H9 (cell line): ENCODE measurements at regions not wholly inside any gene's neighbourhood (a gene's known extent, or its start where the extent isn't known, plus 50 kb on each side); places are given as distances from the start of the nearest gene placed in this dataset.

Experiments used
- DNase-seq: peaks from one replicate; pipeline ENCODE4 v3.0.0-alpha.2; 2017
- H2AFZ ChIP-seq: one replicate; pipeline ENCODE4 v1.6.1; 2013; ENCODE audit warnings: mild to moderate bottlenecking, low read length, control low read depth, moderate library complexity
- H2AK5ac ChIP-seq: 2 replicates; pipeline ENCODE4 v1.6.1; 2013; ENCODE audit warnings: low read length, control low read depth, mixed read lengths; ENCODE audit not compliant: insufficient read length
- H2BK120ac ChIP-seq: one replicate; pipeline ENCODE4 v1.6.1; 2013; ENCODE audit warnings: low read depth, mild to moderate bottlenecking, low read length, control low read depth, inconsistent platforms; ENCODE audit not compliant: poor library complexity, severe bottlenecking
- H2BK12ac ChIP-seq: 2 replicates; pipeline ENCODE4 v1.6.1; 2013; ENCODE audit warnings: low read length, control low read depth, mixed read lengths, low read depth; ENCODE audit not compliant: insufficient read length
- H2BK15ac ChIP-seq: 2 replicates; pipeline ENCODE4 v1.6.1; 2013; ENCODE audit warnings: low read depth, low read length, control low read depth
- H2BK20ac ChIP-seq: one replicate; pipeline ENCODE4 v1.6.1; 2013; ENCODE audit warnings: low read depth, mild to moderate bottlenecking, low read length, control low read depth, inconsistent platforms; ENCODE audit not compliant: poor library complexity, severe bottlenecking
- H2BK5ac ChIP-seq: 2 replicates; pipeline ENCODE4 v1.6.1; 2013; ENCODE audit warnings: low read length, control low read depth, mixed read lengths; ENCODE audit not compliant: insufficient read length
- H3K14ac ChIP-seq: 2 replicates; pipeline ENCODE4 v1.6.1; 2013; ENCODE audit warnings: low read length, control low read depth; ENCODE audit not compliant: insufficient read depth
- H3K18ac ChIP-seq: 2 replicates; pipeline ENCODE4 v1.6.1; 2013; ENCODE audit warnings: low read depth, mild to moderate bottlenecking, mixed read lengths, low read length, control low read depth; ENCODE audit not compliant: insufficient read length
- H3K23ac ChIP-seq: 2 replicates; pipeline ENCODE4 v1.6.1; 2013; ENCODE audit warnings: low read length, control low read depth, mixed read lengths, low read depth; ENCODE audit not compliant: insufficient read length
- H3K23me2 ChIP-seq: 2 replicates; pipeline ENCODE4 v1.6.1; 2013; ENCODE audit warnings: low read depth, mild to moderate bottlenecking, mixed read lengths, low read length, control low read depth; ENCODE audit not compliant: insufficient read length, poor library complexity, severe bottlenecking
- H3K27ac ChIP-seq: 2 replicates; pipeline ENCODE4 v1.5.1; 2013; ENCODE audit warnings: low read length, control low read depth, mixed read lengths, low read depth; ENCODE audit not compliant: insufficient read length
- H3K27me3 ChIP-seq: 2 replicates; pipeline ENCODE4 v1.6.1; 2013; ENCODE audit warnings: low read length, control low read depth, inconsistent platforms; ENCODE audit not compliant: insufficient read depth
- H3K4ac ChIP-seq: 2 replicates; pipeline ENCODE4 v1.6.1; 2013; ENCODE audit warnings: low read depth, mild to moderate bottlenecking, control low read depth, inconsistent platforms, low read length, moderate library complexity
- H3K4me1 ChIP-seq: 2 replicates; pipeline ENCODE4 v1.6.1; 2013; ENCODE audit warnings: low read length, control low read depth, inconsistent platforms; ENCODE audit not compliant: insufficient read depth
- H3K4me2 ChIP-seq: 2 replicates; pipeline ENCODE4 v1.6.1; 2013; ENCODE audit warnings: low read length, control low read depth, mixed read lengths; ENCODE audit not compliant: insufficient read length, insufficient read depth
- H3K56ac ChIP-seq: 2 replicates; pipeline ENCODE4 v1.6.1; 2013; ENCODE audit warnings: low read depth, mild to moderate bottlenecking, mixed read lengths, low read length, control low read depth; ENCODE audit not compliant: insufficient read length
- H3K79me1 ChIP-seq: 2 replicates; pipeline ENCODE4 v1.6.1; 2013; ENCODE audit warnings: low read depth, mild to moderate bottlenecking, moderate library complexity, low read length, control low read depth, inconsistent platforms; ENCODE audit not compliant: insufficient read depth, poor library complexity, severe bottlenecking
- H3K79me2 ChIP-seq: 2 replicates; pipeline ENCODE4 v1.6.1; 2013; ENCODE audit warnings: low read length, control low read depth, inconsistent platforms; ENCODE audit not compliant: insufficient read depth
- H3K9ac ChIP-seq: 2 replicates; pipeline ENCODE4 v1.6.1; 2013; ENCODE audit warnings: low read length, control low read depth, mixed read lengths; ENCODE audit not compliant: insufficient read length; ENCODE audit errors: extremely low read depth
- H3K9me3 ChIP-seq: one replicate; pipeline ENCODE4 v1.6.1; 2013; ENCODE audit warnings: low read depth, low read length, inconsistent platforms; ENCODE audit not compliant: control insufficient read depth
- H3T11ph ChIP-seq: one replicate; pipeline ENCODE4 v1.6.1; 2013; ENCODE audit warnings: mild to moderate bottlenecking, low read length, control low read depth, inconsistent platforms
- H4K20me1 ChIP-seq: one replicate; pipeline ENCODE4 v1.6.1; 2013; ENCODE audit not compliant: control insufficient read depth, insufficient read length, insufficient read depth
- H4K5ac ChIP-seq: 2 replicates; pipeline ENCODE4 v1.6.1; 2013; ENCODE audit warnings: low read depth, mild to moderate bottlenecking, mixed read lengths, low read length, control low read depth; ENCODE audit not compliant: insufficient read length
- H4K8ac ChIP-seq: replicated peaks from 2 replicates; pipeline ENCODE4 v1.6.1; 2013; ENCODE audit warnings: low read length, control low read depth, mixed read lengths, low read depth; ENCODE audit not compliant: insufficient read length
- H4K91ac ChIP-seq: 2 replicates; pipeline ENCODE4 v1.6.1; 2013; ENCODE audit warnings: low read depth, mild to moderate bottlenecking, moderate library complexity, mixed read lengths, low read length, control low read depth; ENCODE audit not compliant: insufficient read length
- H3K27ac Mint-ChIP-seq, 3 experiments: 2 replicates in 2 of 3; 3 replicates in 1 of 3; pipeline ENCODE4 v1.8.0; 2020 to 2021; ENCODE audit warnings: mixed read lengths in 3 of 3, mild to moderate bottlenecking in 1 of 3, moderate library complexity in 1 of 3
- H3K27me3 Mint-ChIP-seq: 2 replicates; pipeline ENCODE4 v1.8.0; 2021; ENCODE audit warnings: low read depth, mild to moderate bottlenecking, moderate library complexity, mixed read lengths
- H3K36me3 Mint-ChIP-seq, 3 experiments: 2 replicates in 2 of 3; 3 replicates in 1 of 3; pipeline ENCODE4 v1.8.0; 2020 to 2021; ENCODE audit warnings: low read depth in 3 of 3, mixed read lengths in 3 of 3; ENCODE audit not compliant: insufficient read depth in 1 of 3
- H3K4me1 Mint-ChIP-seq, 2 experiments: 2 replicates each; pipeline ENCODE4 v1.8.0; 2020; ENCODE audit warnings: mixed read lengths in 2 of 2
- H3K4me3 Mint-ChIP-seq, 2 experiments: 2 replicates in 1 of 2; 3 replicates in 1 of 2; pipeline ENCODE4 v1.8.0; 2020 to 2021; ENCODE audit warnings: mild to moderate bottlenecking in 2 of 2, mixed read lengths in 2 of 2, moderate library complexity in 1 of 2
- H3K9me3 Mint-ChIP-seq, 2 experiments: 2 replicates in 1 of 2; 3 replicates in 1 of 2; pipeline ENCODE4 v1.8.0; 2020; ENCODE audit warnings: mild to moderate bottlenecking in 2 of 2, mixed read lengths in 2 of 2, moderate library complexity in 1 of 2
- CTCF ChIP-seq: fragments of 200-600 bp; sonication (generic); conservative IDR thresholded peaks from 3 replicates; pipeline ENCODE4 v1.8.0; 2021; ENCODE audit warnings: antibody characterized with exemption, mild to moderate bottlenecking
- WGBS: extraction: QIAGEN DNeasy Blood & Tissue Kit; methylation state at CpG from one replicate; pipeline ENCODE4 v1.1.7; 2013; ENCODE audit warnings: missing lambda C conversion rate, low lambda C conversion rate, mixed read lengths; ENCODE audit not compliant: insufficient read length; ENCODE audit errors: extremely low coverage; 5-methylcytosine and 5-hydroxymethylcytosine counted together

- no peak overlapping the region for H3K4ac ChIP-seq
- no peak overlapping the region for H2BK15ac ChIP-seq
- no peaks in the 10 kb centered on the region for H3K27me3 ChIP-seq
- H4K8ac ChIP-seq = no peak overlapping the region
- no peak overlapping the region for H3K56ac ChIP-seq
- H4K91ac ChIP-seq = no peak overlapping the region
- TF ChIP-seq CTCF = no peak
- no peak overlapping the region for H4K5ac ChIP-seq
- H2BK5ac ChIP-seq = no peak overlapping the region
- H3K9ac ChIP-seq = no peak overlapping the region
- no peak overlapping the region for H3K4me3 Mint-ChIP-seq
- no peaks in the 10 kb centered on the region for H3K79me1 ChIP-seq
- no peaks in the 10 kb centered on the region for H4K20me1 ChIP-seq
- H3K79me2 ChIP-seq = no peaks in the 10 kb centered on the region
- no peak overlapping the region for H3K23ac ChIP-seq
- H3K9me3 ChIP-seq = no peaks in the 10 kb centered on the region
- DNase-seq = no peak
- H2BK20ac ChIP-seq = no peak overlapping the region
- no peak overlapping the region for H3T11ph ChIP-seq
- no peak overlapping the region for H2BK120ac ChIP-seq
- peaks cover 0 to 3% of the 10 kb centered on the region in 2 experiments; a peak in 1 of 4 replicates for H3K4me1 Mint-ChIP-seq
- H3K14ac ChIP-seq = no peak overlapping the region
- no peaks in the 10 kb centered on the region for H3K4me1 ChIP-seq
- H3K36me3 Mint-ChIP-seq = no peaks in the 10 kb centered on the region
- H3K18ac ChIP-seq = no peak overlapping the region
- H2AK5ac ChIP-seq = no peak overlapping the region
- no CpG with 5 or more reads among the region's 13 CpGs for WGBS
- no peak overlapping the region for H3K27ac ChIP-seq
- H2AFZ ChIP-seq = no peak overlapping the region
- H2BK12ac ChIP-seq = no peak overlapping the region
- no peaks in the 10 kb centered on the region for H3K23me2 ChIP-seq
- peaks cover 0 to 6% of the 10 kb centered on the region in 2 experiments; a peak in 3 of 5 replicates for H3K9me3 Mint-ChIP-seq
- H3K4me2 ChIP-seq = no peak overlapping the region
- H3K27me3 Mint-ChIP-seq = peaks cover 24% of the 10 kb centered on the region
- H3K27ac Mint-ChIP-seq = no peak overlapping the region
Observed at GRCh38 chr6:51513891-51514747, 573.3 kb downstream of the PKHD1 start.
